HG02884 (cell line): ENCODE measurements at regions not wholly inside any gene's neighbourhood (a gene's known extent, or its start where the extent isn't known, plus 50 kb on each side); places are given as distances from the start of the nearest gene placed in this dataset.
"Not testable (repeated sequence)": the region's sequence is repeated elsewhere in the genome, so short reads cannot be mapped to it uniquely, and the experiment has no call there.

ENCODE experiments used
- ATAC-seq: cut with Tn5 transposase; IDR thresholded peaks from one replicate; pipeline ENCODE4 v1.9.1; 2021; ENCODE audit warnings: mild to moderate bottlenecking, moderate library complexity; ENCODE audit not compliant: unreplicated experiment

- no peak for ATAC-seq
These were observed 128.8 kb upstream of the TACR1 start for GRCh38 chr2:75328156-75328555.

GRCh38 chr2:75327334-75327733 is 128.0 kb upstream of the TACR1 start:
- ATAC-seq: no peak

- ATAC-seq: no peak
These were observed 127.3 kb upstream of the TACR1 start for GRCh38 chr2:75326645-75327044.

GRCh38 chr2:75325594-75325993 is 126.3 kb upstream of the TACR1 start:
- no peak for ATAC-seq

DNA sequence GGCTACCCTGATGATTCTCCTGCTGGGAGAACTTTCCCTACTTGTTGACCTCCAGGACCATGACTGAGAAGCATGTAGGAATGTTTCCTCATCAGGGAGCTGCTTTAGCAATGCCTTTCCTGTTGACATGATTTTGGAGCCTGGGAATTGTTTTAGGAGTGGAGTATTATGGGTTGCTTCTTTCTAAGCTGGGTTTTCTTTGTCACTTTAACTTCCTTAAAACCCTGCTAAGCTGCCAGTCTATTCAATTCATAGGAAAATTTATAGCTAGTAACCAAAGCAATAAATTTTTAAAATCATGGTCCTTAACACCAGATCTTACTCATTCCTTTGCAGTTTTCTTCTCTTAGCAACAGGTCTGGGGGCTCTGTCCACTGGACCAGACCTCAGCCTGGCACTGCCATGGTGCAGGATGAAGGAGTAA is 125.6 kb upstream of the TACR1 start:
- no peak for ATAC-seq

- ATAC-seq: no peak
These were observed 124.8 kb upstream of the TACR1 start for GRCh38 chr2:75324141-75324540.

GRCh38 chr2:75321599-75321922 is 122.2 kb upstream of the TACR1 start:
- no peak for ATAC-seq

DNA sequence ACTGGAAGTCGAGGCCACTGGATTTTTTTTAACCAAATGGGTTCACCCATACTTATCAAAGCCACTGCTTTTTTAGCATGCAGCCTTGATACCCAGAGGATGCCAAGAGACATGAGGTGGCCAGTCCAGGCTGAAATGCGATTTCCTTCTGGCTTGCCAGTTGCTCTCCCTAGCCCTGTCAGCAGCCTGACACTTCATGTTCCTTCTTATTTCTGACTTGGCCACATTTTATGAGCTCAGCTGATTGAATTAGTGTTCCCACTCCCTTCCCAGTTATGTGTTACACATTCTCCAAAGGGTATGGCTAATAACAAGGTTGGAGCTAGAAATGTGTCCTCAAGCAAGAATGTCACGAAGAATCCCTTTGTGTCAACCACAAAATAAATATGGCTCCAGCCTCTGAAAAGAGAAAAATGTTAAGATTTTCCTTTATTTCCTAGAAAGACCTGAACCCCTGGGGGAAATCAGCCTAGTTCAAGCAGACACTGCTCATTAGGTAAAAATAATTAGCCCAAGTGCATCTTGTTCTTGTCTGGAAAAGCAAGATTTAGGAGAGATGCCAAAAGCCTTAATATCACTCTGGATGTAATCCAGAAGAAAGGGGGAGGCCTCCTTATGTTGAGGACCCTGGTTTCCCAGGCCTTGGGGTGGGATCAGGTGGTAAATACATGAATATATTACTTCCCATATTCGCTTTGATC is 121.7 kb upstream of the TACR1 start:
- ATAC-seq: no peak

DNA sequence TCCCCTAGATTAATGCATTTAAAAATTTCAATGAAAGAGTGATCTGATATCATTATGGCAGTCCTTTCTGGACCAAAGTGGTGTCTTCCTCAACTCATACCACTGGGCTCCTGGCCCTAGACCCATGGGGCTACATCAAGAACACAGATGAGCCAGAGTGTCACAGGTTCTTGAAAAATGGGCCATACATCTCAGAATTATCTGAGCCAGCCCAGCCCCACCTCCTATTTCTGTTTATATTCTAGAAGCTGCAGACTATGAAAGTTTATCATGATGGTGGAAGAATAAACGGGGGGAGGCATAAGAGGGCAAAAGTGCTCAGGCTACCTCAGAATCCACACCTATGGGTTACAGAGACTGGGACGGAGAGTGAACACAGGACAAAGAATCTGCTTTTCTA is 120.6 kb upstream of the TACR1 start:
- no peak for ATAC-seq

DNA sequence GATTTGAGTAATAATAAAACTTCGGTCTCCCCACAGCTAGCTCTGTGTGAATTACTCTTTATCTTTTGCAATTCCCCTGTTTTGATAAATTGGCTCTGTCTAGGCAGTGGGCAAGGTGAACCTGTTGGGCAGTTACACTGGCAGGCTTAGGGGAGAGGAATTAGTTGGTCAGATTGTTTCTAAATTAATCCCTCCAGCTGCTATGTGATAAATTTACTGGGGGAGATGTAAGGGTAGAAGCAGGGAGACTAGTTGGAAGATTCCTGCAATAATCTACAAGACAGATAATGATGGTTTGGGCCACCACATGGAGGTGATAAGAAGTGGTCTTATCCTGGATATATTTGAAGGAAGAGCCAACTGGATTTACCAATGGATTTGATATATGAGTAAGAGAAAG is 118.5 kb upstream of the TACR1 start:
- ATAC-seq: no peak

- ATAC-seq: no peak
These were observed 118.0 kb upstream of the TACR1 start for GRCh38 chr2:75317316-75317715.

DNA sequence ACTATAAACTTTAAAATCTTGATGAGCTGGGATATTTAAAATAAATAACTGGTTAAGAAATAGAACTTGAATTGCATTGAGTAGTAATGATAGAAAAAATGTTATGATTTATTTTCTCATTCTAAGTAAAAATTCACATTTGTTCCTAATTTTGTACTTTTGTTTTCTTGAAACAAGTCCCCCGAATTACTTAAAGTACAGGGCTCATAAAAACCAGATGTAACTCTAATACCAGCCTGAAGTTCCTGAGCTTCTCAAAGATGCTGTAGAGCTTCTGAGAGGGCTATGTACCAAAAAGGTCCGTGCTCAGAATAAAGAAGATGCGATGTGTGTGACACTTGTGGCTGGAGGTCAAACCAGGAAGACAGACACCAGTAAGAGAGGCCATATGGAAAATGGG is 116.1 kb upstream of the TACR1 start:
- ATAC-seq: no peak

GRCh38 chr2:75311993-75312392 is 112.7 kb upstream of the TACR1 start:
- peak; percentile 100 for ATAC-seq

- no peak for ATAC-seq
These were observed 112.2 kb upstream of the TACR1 start for GRCh38 chr2:75311521-75311920.

- ATAC-seq: no peak
These were observed 111.6 kb upstream of the TACR1 start for GRCh38 chr2:75310876-75311275.

DNA sequence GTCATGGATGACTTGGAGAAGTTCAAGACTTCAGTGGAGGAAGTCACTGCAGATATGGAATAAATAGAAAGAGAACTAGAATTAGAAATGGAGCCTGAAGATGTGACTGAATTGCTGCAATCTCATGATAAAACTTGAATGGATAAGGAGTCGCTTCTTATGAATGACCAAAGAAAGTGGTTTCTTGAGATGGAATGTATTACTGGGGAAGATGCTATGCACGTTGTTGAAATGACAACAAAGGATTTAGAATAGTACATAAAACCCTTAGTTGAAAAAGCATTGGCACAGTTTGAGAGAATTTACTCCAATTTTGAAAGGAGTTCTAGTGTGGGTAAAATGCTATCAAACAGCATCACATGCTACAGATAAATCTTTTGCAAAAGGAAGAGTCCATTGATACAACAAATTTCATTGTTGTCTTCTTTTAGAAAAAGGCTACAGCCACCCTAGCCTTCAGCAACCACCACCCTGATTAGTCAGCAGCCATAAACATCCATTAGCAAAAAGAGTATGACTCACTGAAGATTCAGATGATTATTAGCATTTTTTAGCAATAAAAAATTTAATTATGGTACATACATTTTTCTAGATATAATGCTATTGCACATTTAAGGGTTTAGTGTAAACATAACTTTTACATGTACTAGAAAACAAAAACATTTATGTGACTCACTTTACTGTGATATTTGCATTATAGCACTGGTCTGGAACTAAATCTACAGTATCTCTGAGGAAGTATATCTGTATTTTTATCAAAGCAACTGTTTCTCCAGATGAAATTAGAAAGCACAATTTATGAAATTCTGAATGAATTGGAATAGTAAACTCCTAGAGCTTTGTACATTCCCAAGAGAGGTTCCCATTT is 110.5 kb upstream of the TACR1 start:
- no peak for ATAC-seq

DNA sequence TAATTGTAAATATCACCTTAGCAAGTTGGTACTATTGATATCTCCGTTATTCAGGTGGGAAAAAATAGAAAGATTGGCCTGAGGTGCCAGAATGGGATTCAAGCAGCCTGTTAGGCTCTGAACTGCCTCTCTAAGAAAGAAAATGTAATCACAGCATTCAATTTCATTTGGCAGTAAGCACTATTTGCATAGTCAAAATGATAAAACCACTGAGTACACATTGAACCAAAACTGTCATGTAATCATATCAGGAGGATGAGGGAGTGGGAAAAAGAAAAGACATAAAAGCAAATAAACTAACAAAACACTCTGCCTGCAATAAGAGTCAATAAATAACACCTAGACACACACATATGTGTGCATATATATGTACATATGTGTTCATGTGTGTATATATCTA is 103.9 kb upstream of the TACR1 start:
- no peak for ATAC-seq

- ATAC-seq: no peak
These were observed 95.0 kb upstream of the TACR1 start for GRCh38 chr2:75294362-75294761.

- no peak for ATAC-seq
These were observed 93.5 kb upstream of the TACR1 start for GRCh38 chr2:75292826-75293225.

GRCh38 chr2:75290600-75291150 is 91.4 kb upstream of the TACR1 start:
- ATAC-seq: no peak

- no peak for ATAC-seq
These were observed 90.5 kb upstream of the TACR1 start for GRCh38 chr2:75289771-75290170.

- ATAC-seq: not testable (repeated sequence)
These were observed 89.9 kb upstream of the TACR1 start for GRCh38 chr2:75289178-75289577.
